Hepatocyte (in vitro differentiated cells): ENCODE measurements at regions not wholly inside any gene's neighbourhood (a gene's known extent, or its start where the extent isn't known, plus 50 kb on each side); places are given as distances from the start of the nearest gene placed in this dataset.

Experiments
- CTCF ChIP-seq: fragments of 200-600 bp; sonication (generic); IDR thresholded peaks from 2 replicates; pipeline ENCODE4 v1.5.1; 2016; ENCODE audit warnings: antibody characterized with exemption, mild to moderate bottlenecking; ENCODE audit not compliant: poor library complexity
- EZH2phosphoT487 ChIP-seq: fragments of 200-600 bp; sonication (generic); IDR thresholded peaks from one replicate; pipeline ENCODE4 v1.6.1; 2018; ENCODE audit warnings: antibody characterized with exemption, mild to moderate bottlenecking, low read depth, moderate library complexity; ENCODE audit not compliant: unreplicated experiment, severe bottlenecking

GRCh38 chr4:81594490-81595159, 122.9 kb upstream of the RASGEF1B start:
- TF ChIP-seq CTCF (no peak), EZH2phosphoT487 (no peak)
